ENCODE measurements at regions not wholly inside any gene's neighbourhood (a gene's known extent, or its start where the extent isn't known, plus 50 kb on each side); places are given as distances from the start of the nearest gene placed in this dataset.
"Not testable (repeated sequence)": the region's sequence is repeated elsewhere in the genome, so short reads cannot be mapped to it uniquely, and the experiment has no call there.

- DNase-seq = no peak
These were observed 191.9 kb downstream of the C7orf25 start for GRCh38 chr7:42720012-42720411.

GRCh38 chr7:42718466-42718865, 193.4 kb downstream of the C7orf25 start:
- DNase-seq = not testable (repeated sequence)

GRCh38 chr7:42714356-42714755, 197.5 kb downstream of the C7orf25 start:
- DNase-seq = no peak

- no peak for DNase-seq
These were observed 202.6 kb downstream of the C7orf25 start for GRCh38 chr7:42709284-42709683.

- no peak for DNase-seq
These were observed 207.2 kb downstream of the C7orf25 start for GRCh38 chr7:42704710-42705109.

- DNase-seq = no peak
These were observed 209.2 kb downstream of the C7orf25 start for GRCh38 chr7:42702647-42703046.

- DNase-seq = no peak
These were observed 211.2 kb downstream of the C7orf25 start for GRCh38 chr7:42700406-42701327.

GRCh38 chr7:42699380-42700178, 212.3 kb downstream of the C7orf25 start:
- no peak for DNase-seq

- no peak for DNase-seq
These were observed 213.1 kb downstream of the C7orf25 start for GRCh38 chr7:42698600-42699374.

GRCh38 chr7:42694894-42695507, 216.9 kb downstream of the C7orf25 start:
- DNase-seq = no peak

GRCh38 chr7:42693722-42694121, 218.1 kb downstream of the C7orf25 start:
- DNase-seq = no peak

GRCh38 chr7:42692621-42693020, 219.2 kb downstream of the C7orf25 start:
- DNase-seq = no peak

GRCh38 chr7:42690794-42691639, 220.9 kb downstream of the C7orf25 start:
- no peak for DNase-seq

GRCh38 chr7:42689626-42690025, 222.2 kb downstream of the C7orf25 start:
- no peak for DNase-seq

- DNase-seq = no peak
These were observed 223.9 kb downstream of the C7orf25 start for GRCh38 chr7:42688056-42688371.

- no peak for DNase-seq
These were observed 224.4 kb downstream of the C7orf25 start for GRCh38 chr7:42687211-42688055.

GRCh38 chr7:42686594-42687156, 225.2 kb downstream of the C7orf25 start:
- DNase-seq = no peak

- no peak for DNase-seq
These were observed 226.0 kb downstream of the C7orf25 start for GRCh38 chr7:42685911-42686310.

- DNase-seq = no peak
These were observed 233.8 kb downstream of the C7orf25 start for GRCh38 chr7:42677751-42678699.
